PFSK-1 (cell line): ENCODE measurements at regions not wholly inside any gene's neighbourhood (a gene's known extent, or its start where the extent isn't known, plus 50 kb on each side); places are given as distances from the start of the nearest gene placed in this dataset.

Experiments
- POLR2AphosphoS5 ChIP-seq: IDR thresholded peaks from 2 replicates; pipeline ENCODE4 v1.6.1; 2012; ENCODE audit warnings: low read depth, mild to moderate bottlenecking, control low read depth, low read length, moderate library complexity
- TAF1 ChIP-seq: IDR thresholded peaks from 2 replicates; pipeline ENCODE4 v1.6.1; 2012; ENCODE audit warnings: low read length, control low read depth, borderline replicate concordance; ENCODE audit not compliant: insufficient read depth

GRCh38 chr22:25375683-25376082, 156.2 kb downstream of the CRYBB2 start:
- TF ChIP-seq POLR2AphosphoS5 (no peak), TAF1 (no peak)
